MCF 10A (cell line): ENCODE measurements at regions not wholly inside any gene's neighbourhood (a gene's known extent, or its start where the extent isn't known, plus 50 kb on each side); places are given as distances from the start of the nearest gene placed in this dataset.

Source experiments
- BruUV-seq: library from RNA; stranded (reverse); fragments of 400-500 nt; replicated peaks from 2 replicates; lab custom pipeline; 2021; lab: Mats Ljungman, UMichigan
- CTCF ChIA-PET: fragments of 300-600 bp; sonication (Branson Sonifier 250); formaldehyde crosslinking; extraction: SDS; loops from one replicate; lab custom pipeline; 2021; ENCODE audit warnings: antibody characterized with exemption, inconsistent platforms; lab: Yijun Ruan, JAX
- POLR2A ChIA-PET: fragments of 300-600, 350-650 bp; sonication (Branson Sonifier 250); formaldehyde crosslinking; extraction: SDS; loops from one replicate; lab custom pipeline; 2020; ENCODE audit warnings: antibody characterized with exemption, inconsistent platforms; lab: Yijun Ruan, JAX
- DNase-seq: peaks from one replicate; pipeline ENCODE4 v3.0.0-alpha.2; 2018; ENCODE audit not compliant: unreplicated experiment
- H3K27ac Mint-ChIP-seq: one replicate; pipeline ENCODE4 v1.8.0; 2022; ENCODE audit warnings: mild to moderate bottlenecking, low read depth, mixed read lengths; ENCODE audit not compliant: unreplicated experiment
- H3K27me3 Mint-ChIP-seq: one replicate; pipeline ENCODE4 v1.8.0; 2022; ENCODE audit warnings: mixed read lengths; ENCODE audit not compliant: insufficient read depth, unreplicated experiment
- H3K36me3 Mint-ChIP-seq: one replicate; pipeline ENCODE4 v1.8.0; 2022; ENCODE audit warnings: mild to moderate bottlenecking, moderate library complexity, mixed read lengths; ENCODE audit not compliant: insufficient read depth, unreplicated experiment
- H3K4me1 Mint-ChIP-seq: one replicate; pipeline ENCODE4 v1.8.0; 2022; ENCODE audit warnings: mixed read lengths; ENCODE audit not compliant: insufficient read depth, unreplicated experiment
- H3K4me3 Mint-ChIP-seq: one replicate; pipeline ENCODE4 v1.8.0; 2022; ENCODE audit warnings: mild to moderate bottlenecking, moderate library complexity, mixed read lengths; ENCODE audit not compliant: unreplicated experiment
- H3K9me3 Mint-ChIP-seq: one replicate; pipeline ENCODE4 v1.8.0; 2022; ENCODE audit warnings: mixed read lengths; ENCODE audit not compliant: unreplicated experiment
- CTCF ChIP-seq: fragments of 200-600 bp; IDR thresholded peaks from one replicate; pipeline ENCODE4 v1.8.0; 2022; ENCODE audit warnings: antibody characterized with exemption, mild to moderate bottlenecking; ENCODE audit not compliant: unreplicated experiment
- intact Hi-C: fragments of 100-400 bp; cut with micrococcal nuclease; formaldehyde crosslinking; loops from 2 replicates; pipeline ENCODE4 v1.14.1; 2022

- H3K36me3 Mint-ChIP-seq, result no peaks in the 10 kb centered on the region
- no peak for TF ChIP-seq CTCF
- ChIA-PET CTCF (interaction anchor here (0.7 to 1.4 kb wide), 3 partner anchors 17 to 176 kb away, joined by 3 to 4 read pairs (median 4); no protein-coding TSS in a partner anchor), POLR2A (no interaction called here)
- intact Hi-C loops, result no loop called here
- no peak overlapping the region for H3K27ac Mint-ChIP-seq
- no peak for DNase-seq
- no peaks in the 10 kb centered on the region for H3K9me3 Mint-ChIP-seq
- no peak overlapping the region for H3K4me3 Mint-ChIP-seq
- BruUV-seq, result no TSS peak
- H3K27me3 Mint-ChIP-seq, result no peaks in the 10 kb centered on the region
- H3K4me1 Mint-ChIP-seq, result no peaks in the 10 kb centered on the region
Measured at GRCh38 chr9:99578666-99579065, 243.0 kb upstream of the NR4A3 start.

GRCh38 chr9:99579964-99580363 is 241.7 kb upstream of the NR4A3 start:
- H3K4me1 Mint-ChIP-seq, result no peaks in the 10 kb centered on the region
- H3K4me3 Mint-ChIP-seq, result no peak overlapping the region
- H3K27ac Mint-ChIP-seq, result no peak overlapping the region
- no TSS peak for BruUV-seq
- ChIA-PET CTCF (no interaction called here), POLR2A (no interaction called here)
- no peaks in the 10 kb centered on the region for H3K27me3 Mint-ChIP-seq
- H3K36me3 Mint-ChIP-seq, result no peaks in the 10 kb centered on the region
- no peaks in the 10 kb centered on the region for H3K9me3 Mint-ChIP-seq
- no peak for DNase-seq
- intact Hi-C loops, result no loop called here
- no peak for TF ChIP-seq CTCF

- DNase-seq, result no peak
- Mint-ChIP-seq H3K4me1 (no peaks in the 10 kb centered on the region), H3K27me3 (no peaks in the 10 kb centered on the region), H3K4me3 (no peak overlapping the region), H3K27ac (no peak overlapping the region), H3K36me3 (no peaks in the 10 kb centered on the region), H3K9me3 (no peaks in the 10 kb centered on the region)
- TF ChIP-seq CTCF, result no peak
- CTCF ChIA-PET, result no interaction called here
- POLR2A ChIA-PET, result no interaction called here
- intact Hi-C loops, result no loop called here
- no TSS peak for BruUV-seq
Measured at GRCh38 chr9:99582814-99583213, 238.9 kb upstream of the NR4A3 start.

- CTCF ChIA-PET, result no interaction called here
- H3K27me3 Mint-ChIP-seq, result peaks cover 7% of the 10 kb centered on the region
- POLR2A ChIA-PET, result no interaction called here
- H3K4me1 Mint-ChIP-seq, result no peaks in the 10 kb centered on the region
- no peak overlapping the region for H3K27ac Mint-ChIP-seq
- no peak for TF ChIP-seq CTCF
- no peak for DNase-seq
- H3K36me3 Mint-ChIP-seq, result no peaks in the 10 kb centered on the region
- no peak overlapping the region for H3K4me3 Mint-ChIP-seq
- BruUV-seq, result no TSS peak
- H3K9me3 Mint-ChIP-seq, result no peaks in the 10 kb centered on the region
- intact Hi-C loops, result no loop called here
Measured at GRCh38 chr9:99588299-99588698, 233.4 kb upstream of the NR4A3 start.
